GM23338 (cell line): ENCODE measurements at regions not wholly inside any gene's neighbourhood (a gene's known extent, or its start where the extent isn't known, plus 50 kb on each side); places are given as distances from the start of the nearest gene placed in this dataset.

Source experiments
- ATAC-seq: fragments of 200-7000 bp; cut with Tn5 transposase; 3 replicates; pipeline ENCODE4 v1.9.1; 2020
- DNase-seq: peaks from one replicate; pipeline ENCODE4 v3.0.0-alpha.2; 2015; ENCODE audit warnings: low spot score
- H2AFZ ChIP-seq: fragments of 200-600 bp; sonication (generic); 2 replicates; pipeline ENCODE4 v1.8.0; 2016; ENCODE audit warnings: antibody characterized with exemption, mild to moderate bottlenecking, moderate library complexity
- H3F3A ChIP-seq: fragments of 200-600 bp; sonication (generic); replicated peaks from 2 replicates; pipeline ENCODE4 v1.8.0; 2017; ENCODE audit warnings: antibody characterized with exemption, mixed run types, low read depth
- H3K27ac ChIP-seq: fragments of 200-600 bp; sonication (generic); 2 replicates; pipeline ENCODE4 v1.6.1; 2016; ENCODE audit warnings: low read depth
- H3K27me3 ChIP-seq: fragments of 200-600 bp; sonication (generic); 2 replicates; pipeline ENCODE4 v1.8.0; 2016; ENCODE audit warnings: mild to moderate bottlenecking, mixed run types, moderate library complexity; ENCODE audit not compliant: insufficient read depth
- H3K36me3 ChIP-seq: fragments of 200-600 bp; sonication (generic); 2 replicates; pipeline ENCODE4 v1.8.0; 2016; ENCODE audit warnings: mild to moderate bottlenecking; ENCODE audit not compliant: insufficient read depth
- H3K4me1 ChIP-seq: fragments of 200-600 bp; sonication (generic); 2 replicates; pipeline ENCODE4 v1.8.0; 2016; ENCODE audit warnings: mild to moderate bottlenecking, moderate library complexity; ENCODE audit not compliant: insufficient read depth
- H3K4me2 ChIP-seq: fragments of 200-600 bp; sonication (generic); 2 replicates; pipeline ENCODE4 v1.7.1; 2017; ENCODE audit warnings: mixed run types
- H3K4me3 ChIP-seq: fragments of 200-600 bp; sonication (generic); 2 replicates; pipeline ENCODE4 v1.6.1; 2016; ENCODE audit warnings: mixed run types
- H3K79me2 ChIP-seq: fragments of 200-600 bp; sonication (generic); replicated peaks from 2 replicates; pipeline ENCODE4 v1.8.0; 2017; ENCODE audit warnings: mild to moderate bottlenecking; ENCODE audit not compliant: insufficient read depth
- H3K9me2 ChIP-seq: fragments of 200-600 bp; sonication (generic); 2 replicates; pipeline ENCODE4 v1.8.0; 2017; ENCODE audit not compliant: insufficient read depth
- H4K20me1 ChIP-seq: fragments of 200-600 bp; sonication (generic); replicated peaks from 2 replicates; pipeline ENCODE4 v1.8.0; 2017; ENCODE audit warnings: mild to moderate bottlenecking; ENCODE audit not compliant: insufficient read depth
- H3K27ac Mint-ChIP-seq: 2 replicates; pipeline ENCODE4 v1.8.0; 2020; ENCODE audit warnings: inconsistent platforms, mild to moderate bottlenecking, moderate library complexity, mixed read lengths
- H3K27me3 Mint-ChIP-seq: 3 replicates; pipeline ENCODE4 v1.8.0; 2022; ENCODE audit warnings: low read depth, mild to moderate bottlenecking, moderate library complexity, mixed read lengths, inconsistent platforms; ENCODE audit not compliant: insufficient read depth, poor library complexity
- H3K36me3 Mint-ChIP-seq: 3 replicates; pipeline ENCODE4 v1.8.0; 2021; ENCODE audit warnings: low read depth, mild to moderate bottlenecking, inconsistent platforms, moderate library complexity, mixed read lengths
- H3K4me1 Mint-ChIP-seq: 3 replicates; pipeline ENCODE4 v1.8.0; 2020; ENCODE audit warnings: mild to moderate bottlenecking, inconsistent platforms, mixed read lengths
- H3K4me3 Mint-ChIP-seq: 3 replicates; pipeline ENCODE4 v1.8.0; 2021; ENCODE audit warnings: moderate library complexity, mild to moderate bottlenecking, inconsistent platforms, mixed read lengths
- H3K9me3 Mint-ChIP-seq: 3 replicates; pipeline ENCODE4 v1.8.0; 2020; ENCODE audit warnings: moderate library complexity, mild to moderate bottlenecking, inconsistent platforms, mixed read lengths
- CREB1 ChIP-seq: fragments of 250-450 bp; sonication (Bioruptor Pico); IDR thresholded peaks from 2 replicates; pipeline ENCODE4 v1.5.0; 2020; ENCODE audit warnings: low read depth, mild to moderate bottlenecking, moderate library complexity
- CTCF ChIP-seq, 2 experiments: fragments of 200-600 bp in 1 of 2; sonication (generic) in 1 of 2; conservative IDR thresholded peaks; 2 replicates each; pipeline versions ENCODE4 v1.5.1 to v1.6.1; 2016 to 2017; ENCODE audit warnings: antibody characterized with exemption in 2 of 2, low read depth in 2 of 2, mild to moderate bottlenecking in 2 of 2, moderate library complexity in 1 of 2
- ETS1 ChIP-seq: IDR thresholded peaks from 2 replicates; pipeline ENCODE4 v1.6.1; 2016; ENCODE audit warnings: antibody characterized with exemption
- EZH2 ChIP-seq: fragments of 200-600 bp; sonication (generic); IDR thresholded peaks from one replicate; pipeline ENCODE4 v1.8.0; 2017; ENCODE audit warnings: antibody characterized with exemption, mild to moderate bottlenecking, low read depth; ENCODE audit not compliant: unreplicated experiment
- EZH2phosphoT487 ChIP-seq: fragments of 200-600 bp; sonication (generic); IDR thresholded peaks from one replicate; pipeline ENCODE4 v1.8.1; 2018; ENCODE audit warnings: antibody characterized with exemption; ENCODE audit not compliant: unreplicated experiment
- JUNB ChIP-seq: IDR thresholded peaks from one replicate; pipeline ENCODE4 v1.6.1; 2016; ENCODE audit warnings: antibody characterized with exemption; ENCODE audit not compliant: unreplicated experiment
- NANOG ChIP-seq: IDR thresholded peaks from 2 replicates; pipeline ENCODE4 v1.6.1; 2016; ENCODE audit warnings: antibody characterized with exemption, borderline replicate concordance
- POLR2AphosphoS5 ChIP-seq: IDR thresholded peaks from 2 replicates; pipeline ENCODE4 v1.6.1; 2016; ENCODE audit warnings: antibody characterized with exemption, low read depth
- REST ChIP-seq: IDR thresholded peaks from one replicate; pipeline ENCODE4 v1.6.1; 2018; ENCODE audit warnings: antibody characterized with exemption; ENCODE audit not compliant: unreplicated experiment
- STAT1 ChIP-seq: IDR thresholded peaks from one replicate; pipeline ENCODE4 v1.6.1; 2016; ENCODE audit warnings: antibody characterized with exemption; ENCODE audit not compliant: unreplicated experiment
- ZNF114 ChIP-seq: fragments of 250-450 bp; sonication (Bioruptor Pico); IDR thresholded peaks from 2 replicates; pipeline ENCODE4 v1.5.0; 2020; ENCODE audit warnings: mild to moderate bottlenecking, moderate library complexity
- ZNF331 ChIP-seq: fragments of 250-450 bp; sonication (Bioruptor Pico); IDR thresholded peaks from 2 replicates; pipeline ENCODE4 v1.5.0; 2020; ENCODE audit warnings: low read depth, mild to moderate bottlenecking, moderate library complexity
- ZNF462 ChIP-seq: fragments of 250-450 bp; sonication (Bioruptor Pico); IDR thresholded peaks from 2 replicates; pipeline ENCODE4 v1.5.0; 2020; ENCODE audit warnings: mild to moderate bottlenecking, moderate library complexity

- H3K79me2 ChIP-seq = no peaks in the 10 kb centered on the region
- DNase-seq (no peak), ATAC-seq (no peak)
- TF ChIP-seq NANOG = no peak
- no peak for TF ChIP-seq STAT1
- no peak for TF ChIP-seq ETS1
- no peak for TF ChIP-seq JUNB
- no peak for TF ChIP-seq POLR2AphosphoS5
- TF ChIP-seq EZH2 = no peak
- TF ChIP-seq CREB1 (CRISPR knock-in tag) = no peak
- TF ChIP-seq CTCF (conservative IDR thresholded peaks at IDR 0.05; ENCODE audit: low read depth in 2 of 2) = no peak
- TF ChIP-seq ZNF114 = no peak
- no peak for TF ChIP-seq ZNF462 (CRISPR knock-in tag)
- TF ChIP-seq ZNF331 = no peak
- TF ChIP-seq REST = no peak
- no peak for TF ChIP-seq EZH2phosphoT487
- peaks cover 24% of the 10 kb centered on the region for H3K27me3 Mint-ChIP-seq
- H3F3A ChIP-seq = no peaks in the 10 kb centered on the region
- no peak overlapping the region for H3K4me2 ChIP-seq
- H3K27ac ChIP-seq = no peak overlapping the region
- H3K36me3 ChIP-seq = no peaks in the 10 kb centered on the region
- no peaks in the 10 kb centered on the region for H3K9me3 Mint-ChIP-seq
- no peak overlapping the region for H3K4me3 Mint-ChIP-seq
- no peak overlapping the region for H3K27ac Mint-ChIP-seq
- peaks cover 13% of the 10 kb centered on the region for H3K4me1 ChIP-seq
- no peak overlapping the region for H2AFZ ChIP-seq
- no peaks in the 10 kb centered on the region; the same call in 1 of the 2 replicates for H4K20me1 ChIP-seq
- H3K9me2 ChIP-seq = no peaks in the 10 kb centered on the region
- H3K36me3 Mint-ChIP-seq = no peaks in the 10 kb centered on the region
- no peak overlapping the region for H3K4me3 ChIP-seq
- H3K27me3 ChIP-seq = peaks cover 62% of the 10 kb centered on the region
- H3K4me1 Mint-ChIP-seq = peaks cover 20% of the 10 kb centered on the region; the same call in 2 of the 3 replicates
Observed at GRCh38 chr3:177349384-177349783, 152.1 kb upstream of the TBL1XR1 start.
